Thymus (tissue), 11 donors: ENCODE measurements at regions not wholly inside any gene's neighbourhood (a gene's known extent, or its start where the extent isn't known, plus 50 kb on each side); places are given as distances from the start of the nearest gene placed in this dataset.

Source experiments
- DNase-seq, 9 donors: peaks; one replicate each; pipeline ENCODE4 v3.0.0-alpha.2; 2013; ENCODE audit warnings: low spot score in 9 of 9, low read depth in 6 of 9, missing footprints in 1 of 9
- H3K27ac ChIP-seq, 2 donors: one replicate each; pipeline ENCODE4 v1.5.1; 2013; ENCODE audit warnings: control low read depth in 1 of 2, low read depth in 1 of 2, low read length in 1 of 2, mild to moderate bottlenecking in 1 of 2, moderate library complexity in 1 of 2
- H3K27me3 ChIP-seq, 2 donors: one replicate each; pipeline ENCODE4 v1.5.1; 2013; ENCODE audit warnings: low read length in 1 of 2; ENCODE audit not compliant: control insufficient read depth in 2 of 2, insufficient read depth in 1 of 2
- H3K36me3 ChIP-seq, 2 donors: one replicate each; pipeline ENCODE4 v1.5.1; 2013; ENCODE audit warnings: low read length in 1 of 2, mild to moderate bottlenecking in 1 of 2, moderate library complexity in 1 of 2; ENCODE audit not compliant: control insufficient read depth in 2 of 2, insufficient read depth in 2 of 2
- H3K4me1 ChIP-seq, 2 donors: one replicate each; pipeline ENCODE4 v1.5.1; 2013; ENCODE audit warnings: low read length in 2 of 2; ENCODE audit not compliant: control insufficient read depth in 2 of 2, insufficient read depth in 2 of 2
- H3K4me3 ChIP-seq, 2 donors: one replicate each; pipeline ENCODE4 v1.5.1; 2013; ENCODE audit warnings: low read length in 2 of 2, control low read depth in 1 of 2, mild to moderate bottlenecking in 1 of 2
- H3K9me3 ChIP-seq, 2 donors: one replicate each; pipeline ENCODE4 v1.5.1; 2013; ENCODE audit warnings: low read length in 1 of 2, mild to moderate bottlenecking in 1 of 2; ENCODE audit not compliant: control insufficient read depth in 2 of 2, insufficient read depth in 1 of 2
- WGBS: extraction: QIAGEN DNeasy Blood & Tissue Kit; methylation state at CpG from one replicate; pipeline ENCODE4 v1.1.7; 2013; 5-methylcytosine and 5-hydroxymethylcytosine counted together
- donor health status: healthy.

GRCh38 chr5:148708854-148709253 is 54.5 kb upstream of the HTR4 start:
- WGBS = 90% methylated on average over 1 of the region's 1 CpG
- H3K27me3 ChIP-seq = no peaks in the 10 kb centered on the region
- no peak overlapping the region for H3K4me3 ChIP-seq
- no peak for DNase-seq
- H3K4me1 ChIP-seq = no peaks in the 10 kb centered on the region
- no peaks in the 10 kb centered on the region for H3K9me3 ChIP-seq
- no peak overlapping the region for H3K27ac ChIP-seq
- no peaks in the 10 kb centered on the region for H3K36me3 ChIP-seq

- Histone ChIP-seq H3K9me3 (no peaks in the 10 kb centered on the region), H3K4me3 (no peak overlapping the region), H3K27ac (no peak overlapping the region), H3K36me3 (no peaks in the 10 kb centered on the region), H3K4me1 (no peaks in the 10 kb centered on the region), H3K27me3 (no peaks in the 10 kb centered on the region)
- WGBS = 98% methylated on average over 3 of the region's 3 CpGs
- DNase-seq = no peak
Observed at GRCh38 chr5:148711961-148712360, 57.6 kb upstream of the HTR4 start.

- Histone ChIP-seq H3K4me3 (no peak overlapping the region), H3K27me3 (no peaks in the 10 kb centered on the region), H3K9me3 (no peaks in the 10 kb centered on the region), H3K27ac (no peak overlapping the region), H3K36me3 (no peaks in the 10 kb centered on the region), H3K4me1 (no peaks in the 10 kb centered on the region)
- no peak for DNase-seq
Observed at GRCh38 chr5:148713735-148714508, 59.6 kb upstream of the HTR4 start.

- Histone ChIP-seq H3K36me3 (no peaks in the 10 kb centered on the region), H3K4me3 (no peak overlapping the region), H3K4me1 (no peaks in the 10 kb centered on the region), H3K9me3 (no peaks in the 10 kb centered on the region), H3K27ac (no peak overlapping the region), H3K27me3 (no peaks in the 10 kb centered on the region)
- no peak for DNase-seq
- WGBS = 78% methylated on average over 4 of the region's 4 CpGs
Observed at GRCh38 chr5:148716716-148717115, 62.4 kb upstream of the HTR4 start.

- H3K36me3 ChIP-seq = no peaks in the 10 kb centered on the region
- no peak for DNase-seq
- H3K9me3 ChIP-seq = no peaks in the 10 kb centered on the region
- 96% methylated on average over 3 of the region's 3 CpGs for WGBS
- no peak overlapping the region for H3K27ac ChIP-seq
- no peaks in the 10 kb centered on the region for H3K27me3 ChIP-seq
- no peak overlapping the region for H3K4me3 ChIP-seq
- H3K4me1 ChIP-seq = no peaks in the 10 kb centered on the region
Observed at GRCh38 chr5:148717668-148718067, 63.3 kb upstream of the HTR4 start.

- Histone ChIP-seq H3K4me3 (no peak overlapping the region), H3K4me1 (no peaks in the 10 kb centered on the region), H3K27ac (no peak overlapping the region), H3K9me3 (no peaks in the 10 kb centered on the region), H3K36me3 (no peaks in the 10 kb centered on the region), H3K27me3 (no peaks in the 10 kb centered on the region)
- WGBS = 77% methylated on average over 3 of the region's 3 CpGs
- DNase-seq = no peak
Observed at GRCh38 chr5:148719605-148720004, 65.3 kb upstream of the HTR4 start.

GRCh38 chr5:148720257-148720656 is 65.9 kb upstream of the HTR4 start:
- Histone ChIP-seq H3K36me3 (no peaks in the 10 kb centered on the region), H3K4me3 (no peak overlapping the region), H3K27ac (no peak overlapping the region), H3K27me3 (no peaks in the 10 kb centered on the region), H3K4me1 (no peaks in the 10 kb centered on the region), H3K9me3 (no peaks in the 10 kb centered on the region)
- DNase-seq = no peak

- H3K27me3 ChIP-seq = no peaks in the 10 kb centered on the region
- no peak overlapping the region for H3K4me3 ChIP-seq
- H3K36me3 ChIP-seq = no peaks in the 10 kb centered on the region
- H3K27ac ChIP-seq = no peak overlapping the region
- no peaks in the 10 kb centered on the region for H3K4me1 ChIP-seq
- no peak for DNase-seq
- no peaks in the 10 kb centered on the region for H3K9me3 ChIP-seq
Observed at GRCh38 chr5:148723143-148723542, 68.8 kb upstream of the HTR4 start.

- H3K27me3 ChIP-seq = no peaks in the 10 kb centered on the region
- no peaks in the 10 kb centered on the region for H3K36me3 ChIP-seq
- H3K27ac ChIP-seq = no peak overlapping the region
- no peaks in the 10 kb centered on the region for H3K4me1 ChIP-seq
- no peak for DNase-seq
- H3K9me3 ChIP-seq = no peaks in the 10 kb centered on the region
- 91% methylated on average over 6 of the region's 6 CpGs for WGBS
- H3K4me3 ChIP-seq = no peak overlapping the region
Observed at GRCh38 chr5:148725675-148726074, 71.3 kb upstream of the HTR4 start.

- no peaks in the 10 kb centered on the region for H3K36me3 ChIP-seq
- no peaks in the 10 kb centered on the region for H3K27me3 ChIP-seq
- H3K4me3 ChIP-seq = no peak overlapping the region
- H3K4me1 ChIP-seq = no peaks in the 10 kb centered on the region
- no peaks in the 10 kb centered on the region for H3K9me3 ChIP-seq
- no peak overlapping the region for H3K27ac ChIP-seq
- no peak for DNase-seq
Observed at GRCh38 chr5:148729182-148729581, 74.9 kb upstream of the HTR4 start.
